ENCODE measurements at regions not wholly inside any gene's neighbourhood (a gene's known extent, or its start where the extent isn't known, plus 50 kb on each side); places are given as distances from the start of the nearest gene placed in this dataset.

DNA sequence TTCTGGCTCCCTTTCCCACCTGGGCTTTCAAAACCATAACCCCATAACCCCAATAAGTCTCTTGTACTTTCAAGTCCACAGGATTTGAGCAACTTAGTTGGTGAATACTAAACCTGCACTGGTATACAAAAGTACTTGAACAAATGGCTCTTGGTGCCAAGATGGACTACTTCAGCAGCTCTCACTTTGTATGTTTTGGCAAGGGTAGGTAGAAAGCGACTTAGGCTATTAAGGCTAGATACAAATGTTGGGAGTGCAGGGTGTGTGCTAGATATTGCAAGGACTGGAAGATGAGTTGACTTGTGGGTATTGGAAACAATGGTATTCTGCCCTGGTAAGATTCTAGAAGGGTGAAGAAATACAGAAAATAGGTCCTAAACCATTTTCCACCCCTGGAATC, 182.6 kb upstream of the MOCS1 start:
- no peak overlapping the region for H3K27ac ChIP-seq
- no peak for ATAC-seq

DNA sequence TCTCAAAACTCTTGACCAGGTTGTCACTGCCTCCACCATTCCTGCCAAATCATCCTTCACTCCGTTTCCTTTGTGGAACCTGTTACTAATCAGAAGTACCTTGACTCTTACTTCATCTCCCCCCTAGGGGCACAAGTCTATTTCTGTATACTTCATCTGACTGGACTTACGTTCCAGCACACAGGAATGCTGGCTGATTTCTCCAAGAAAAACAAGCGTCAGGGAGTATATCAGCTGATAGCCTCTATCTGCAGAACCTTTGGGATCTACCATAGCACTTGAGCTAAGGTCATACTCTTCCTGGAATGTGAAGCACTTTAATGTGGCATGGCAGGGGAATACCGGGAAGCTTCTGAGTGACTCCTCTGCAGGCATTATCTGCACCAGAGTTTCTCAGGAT, 178.1 kb upstream of the MOCS1 start:
- no peak for TF ChIP-seq POLR2A (IDR thresholded peaks at IDR 0.05)
- TF ChIP-seq, protein P1, sequence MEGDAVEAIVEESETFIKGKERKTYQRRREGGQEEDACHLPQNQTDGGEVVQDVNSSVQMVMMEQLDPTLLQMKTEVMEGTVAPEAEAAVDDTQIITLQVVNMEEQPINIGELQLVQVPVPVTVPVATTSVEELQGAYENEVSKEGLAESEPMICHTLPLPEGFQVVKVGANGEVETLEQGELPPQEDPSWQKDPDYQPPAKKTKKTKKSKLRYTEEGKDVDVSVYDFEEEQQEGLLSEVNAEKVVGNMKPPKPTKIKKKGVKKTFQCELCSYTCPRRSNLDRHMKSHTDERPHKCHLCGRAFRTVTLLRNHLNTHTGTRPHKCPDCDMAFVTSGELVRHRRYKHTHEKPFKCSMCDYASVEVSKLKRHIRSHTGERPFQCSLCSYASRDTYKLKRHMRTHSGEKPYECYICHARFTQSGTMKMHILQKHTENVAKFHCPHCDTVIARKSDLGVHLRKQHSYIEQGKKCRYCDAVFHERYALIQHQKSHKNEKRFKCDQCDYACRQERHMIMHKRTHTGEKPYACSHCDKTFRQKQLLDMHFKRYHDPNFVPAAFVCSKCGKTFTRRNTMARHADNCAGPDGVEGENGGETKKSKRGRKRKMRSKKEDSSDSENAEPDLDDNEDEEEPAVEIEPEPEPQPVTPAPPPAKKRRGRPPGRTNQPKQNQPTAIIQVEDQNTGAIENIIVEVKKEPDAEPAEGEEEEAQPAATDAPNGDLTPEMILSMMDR (IDR thresholded peaks at IDR 0.05) = no peak
- no peak for DNase-seq
- 32% methylated on average over 4 of the region's 4 CpGs for WGBS (ENCODE audit: insufficient coverage, low coverage, low lambda C conversion rate, missing lambda C conversion rate)

More for the DNA sequence above, 182.6 kb upstream of the MOCS1 start:
- TF ChIP-seq, protein P1 (IDR thresholded peaks at IDR 0.05) = no peak
- no peak for TF ChIP-seq POLR2A (IDR thresholded peaks at IDR 0.05)
- WGBS (ENCODE audit: insufficient coverage, low coverage, low lambda C conversion rate, missing lambda C conversion rate) = 43% methylated on average over 1 of the region's 1 CpG
- intact Hi-C loops (cut with DNase I) = no loop called here
- H3K9me3 ChIP-seq = no peaks in the 10 kb centered on the region
- H3K36me3 ChIP-seq = no peaks in the 10 kb centered on the region
- H3K4me1 ChIP-seq = no peaks in the 10 kb centered on the region
- no peaks in the 10 kb centered on the region for H3K27me3 ChIP-seq
- DNase-seq = no peak
- H3K4me3 ChIP-seq = no peak overlapping the region

DNA sequence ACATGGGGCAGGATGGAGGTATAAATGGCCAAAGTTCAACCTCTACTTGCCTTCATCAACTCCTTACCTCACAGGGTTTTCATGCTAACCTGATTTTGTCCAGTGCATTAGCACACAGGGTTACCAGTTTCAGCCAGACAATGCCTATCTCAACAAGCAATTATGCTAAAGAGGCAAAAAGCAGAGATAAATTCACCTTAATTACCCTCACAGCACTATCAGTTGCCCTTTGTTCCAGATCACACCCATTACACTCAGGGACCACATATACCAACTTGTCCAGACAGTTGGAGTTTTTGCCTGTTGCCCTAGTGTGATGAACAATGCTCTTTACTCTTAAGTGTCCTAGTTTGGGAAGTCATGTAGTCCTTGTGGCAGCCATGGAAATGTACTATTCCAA, 174.5 kb upstream of the MOCS1 start:
- Histone ChIP-seq H3K4me1 (no peaks in the 10 kb centered on the region), H3K36me3 (no peaks in the 10 kb centered on the region), H3K9me3 (no peaks in the 10 kb centered on the region), H3K27ac (no peak overlapping the region), H3K27me3 (no peaks in the 10 kb centered on the region), H3K4me3 (no peak overlapping the region)
- intact Hi-C loops (cut with DNase I) = no loop called here
- no peak for ATAC-seq
- no peak for DNase-seq
- no peak for TF ChIP-seq POLR2A (IDR thresholded peaks at IDR 0.05)
- TF ChIP-seq, protein P1 (IDR thresholded peaks at IDR 0.05) = no peak

More for the DNA sequence above, 178.1 kb upstream of the MOCS1 start:
- no peak for ATAC-seq
- Histone ChIP-seq H3K9me3 (no peaks in the 10 kb centered on the region), H3K27ac (no peak overlapping the region), H3K27me3 (no peaks in the 10 kb centered on the region), H3K4me1 (no peaks in the 10 kb centered on the region), H3K36me3 (no peaks in the 10 kb centered on the region), H3K4me3 (no peak overlapping the region)
- intact Hi-C loops (cut with DNase I) = no loop called here

DNA sequence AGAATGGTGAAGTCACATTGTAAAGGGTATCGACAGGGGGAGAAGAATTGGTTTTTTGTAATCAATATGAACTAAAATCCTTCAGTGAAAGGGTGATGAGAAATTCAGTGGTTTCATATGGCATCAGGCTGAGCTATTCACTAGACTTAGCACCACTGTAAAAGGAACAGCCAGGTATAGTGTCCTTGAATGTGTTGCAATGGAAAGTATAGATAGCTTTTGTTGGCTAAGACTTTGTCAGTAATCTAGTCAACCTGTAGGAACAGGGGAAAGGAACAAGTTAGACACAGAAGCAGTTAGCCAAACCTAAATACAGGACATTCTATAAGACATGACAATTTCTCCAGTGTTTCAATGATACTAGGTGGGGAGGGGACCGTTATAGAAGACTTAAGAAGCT, 172.6 kb upstream of the MOCS1 start:
- DNase-seq (no peak), ATAC-seq (no peak)
- H3K27me3 ChIP-seq = no peaks in the 10 kb centered on the region
- H3K4me1 ChIP-seq = no peaks in the 10 kb centered on the region
- no peak overlapping the region for H3K27ac ChIP-seq
- H3K36me3 ChIP-seq = no peaks in the 10 kb centered on the region
- no peaks in the 10 kb centered on the region for H3K9me3 ChIP-seq
- TF ChIP-seq, protein P1 (IDR thresholded peaks at IDR 0.05) = no peak
- WGBS (ENCODE audit: insufficient coverage, low coverage, low lambda C conversion rate, missing lambda C conversion rate) = 75% methylated on average over 1 of the region's 2 CpGs
- intact Hi-C loops (cut with DNase I) = no loop called here
- H3K4me3 ChIP-seq = no peak overlapping the region

DNA sequence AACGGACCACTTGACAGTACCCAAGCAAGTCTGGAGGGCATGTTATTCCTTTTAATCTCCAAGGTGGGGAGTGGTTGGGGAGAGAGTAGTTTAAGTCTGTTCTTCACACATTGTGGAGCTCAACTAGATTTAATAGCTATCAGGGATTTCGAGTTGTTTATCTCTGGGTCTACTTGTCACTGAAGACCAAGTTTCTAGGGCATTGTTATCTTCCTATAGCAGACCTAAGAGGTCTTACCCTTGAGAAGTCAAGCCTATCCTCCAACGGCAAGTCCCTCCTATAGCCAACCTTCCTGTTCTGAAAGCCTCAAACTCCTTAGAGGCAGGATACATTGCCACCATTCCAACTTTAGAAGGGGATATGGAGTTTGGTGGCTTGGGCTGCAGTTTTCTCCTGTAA, 164.5 kb upstream of the MOCS1 start:
- intact Hi-C loops (cut with DNase I) = no loop called here

More for the DNA sequence above, 164.5 kb upstream of the MOCS1 start:
- no peak for TF ChIP-seq POLR2A (IDR thresholded peaks at IDR 0.05)
- TF ChIP-seq, protein P1 (IDR thresholded peaks at IDR 0.05) = no peak
- no peak for DNase-seq
- no peak for ATAC-seq
- no peak overlapping the region for H3K27ac ChIP-seq
- H3K27me3 ChIP-seq = no peaks in the 10 kb centered on the region
- WGBS (ENCODE audit: insufficient coverage, low coverage, low lambda C conversion rate, missing lambda C conversion rate) = 54% methylated on average over 3 of the region's 3 CpGs
- no peaks in the 10 kb centered on the region for H3K36me3 ChIP-seq
- no peaks in the 10 kb centered on the region for H3K4me1 ChIP-seq
- H3K4me3 ChIP-seq = no peak overlapping the region
- H3K9me3 ChIP-seq = no peaks in the 10 kb centered on the region

Data from right lobe of liver (tissue), 6 donors.